Heart left ventricle (tissue), 16 donors: ENCODE measurements at regions not wholly inside any gene's neighbourhood (a gene's known extent, or its start where the extent isn't known, plus 50 kb on each side); places are given as distances from the start of the nearest gene placed in this dataset.

Experiments
- ATAC-seq, 4 donors: fragments of 200-7000 bp; cut with Tn5 transposase; one replicate each; pipeline ENCODE4 v1.9.1; 2020 to 2022; ENCODE audit warnings: moderate library complexity in 4 of 4, mild to moderate bottlenecking in 3 of 4, moderate number of reproducible peaks in 1 of 4
- DNase-seq, 5 donors: peaks; one replicate each; pipeline ENCODE4 v3.0.0-alpha.2; 2020
- H3K27ac ChIP-seq, 12 donors: fragments of 200-600 bp; sonication (generic) in 4 of 12; one replicate each; pipeline versions ENCODE4 v1.5.0 to v1.8.0; 2016 to 2022; ENCODE audit warnings: mild to moderate bottlenecking in 2 of 12
- H3K27me3 ChIP-seq, 9 donors: fragments of 200-600 bp; sonication (generic) in 2 of 9; one replicate each; pipeline versions ENCODE4 v1.5.1 to v1.8.0; 2016 to 2022; ENCODE audit warnings: mild to moderate bottlenecking in 3 of 9
- H3K36me3 ChIP-seq, 9 donors: fragments of 200-600 bp; sonication (generic) in 2 of 9; one replicate each; pipeline versions ENCODE4 v1.5.0 to v1.8.0; 2018 to 2022; ENCODE audit warnings: mild to moderate bottlenecking in 2 of 9
- H3K4me1 ChIP-seq, 12 donors: fragments of 200-600 bp; sonication (generic) in 4 of 12; one replicate each; pipeline versions ENCODE4 v1.5.0 to v1.8.0; 2016 to 2022; ENCODE audit warnings: mild to moderate bottlenecking in 3 of 12
- H3K4me3 ChIP-seq, 12 donors: fragments of 200-600 bp; sonication (generic) in 4 of 12; one replicate each; pipeline versions ENCODE4 v1.5.0 to v1.8.0; 2017 to 2022; ENCODE audit warnings: mild to moderate bottlenecking in 9 of 12, moderate library complexity in 4 of 12
- H3K9me3 ChIP-seq, 12 donors: fragments of 200-600 bp; sonication (generic) in 4 of 12; one replicate each; pipeline versions ENCODE4 v1.5.0 to v1.8.0; 2016 to 2022; ENCODE audit warnings: mild to moderate bottlenecking in 1 of 12
- POLR2A ChIP-seq, 2 donors: fragments of 450-650 bp; IDR thresholded peaks; one replicate each; pipeline ENCODE4 v1.6.1; 2017; ENCODE audit warnings: antibody characterized with exemption in 2 of 2, mild to moderate bottlenecking in 2 of 2, moderate library complexity in 2 of 2
- WGBS, 4 donors: extraction: QIAGEN DNeasy Blood & Tissue Kit in 2 of 4; methylation state at CpG; one replicate each; pipeline versions ENCODE4 v1.1.5 to v1.1.7; 2013 to 2018; 5-methylcytosine and 5-hydroxymethylcytosine counted together
- intact Hi-C, 10 donors: fragments of 100-400 bp; cut with DNase I; formaldehyde crosslinking; loops; one replicate each; pipeline versions ENCODE4 v1.11.1 to v1.14.2; 2022
- TF ChIP-seq, protein P1 (sequence below), 12 donors: fragments of 200-600 bp; sonication (generic) in 4 of 12; IDR thresholded peaks; one replicate each; pipeline versions ENCODE4 v1.5.0 to v1.8.0; 2018 to 2022; ENCODE audit warnings: antibody characterized with exemption in 12 of 12, mild to moderate bottlenecking in 5 of 12
- donor health status: ischemic (EF 13 %, LVEDD 7.1; RV severe dilation, severe dysfunction).
- donor health status: healthy with polysubstance abuse.
- donor health status: DM: no; HTN: yes; CAD: no.
- donor health status: DM: no; HTN: no; CAD: no.
- donor health status: ischemic (EF 25% LVEDD 6.9; RV normal size, moderate dysfunction).
- donor health status: ischemic (EF 25% LVEDD 5.7; RV mildly dilated, moderate dysfunction).
- donor health status: healthy.
- donor health status: DM: yes; HTN: yes; CAD: no.
- donor health status: ischemic (EF 35%, LVEDD 5.7; RV mildly dilated, moderate dysfunction).
- donor health status: nonischemic (EF 11% LVEDD 7.7; RV severe dilation, severe dysfunction).
- donor health status: DM: yes; HTN: yes; CAD: no.
- donor health status: PGD.
- donor health status: ischemic (EF 29% LVEDD 5.4; RV normal size, mild dysfunction).
- donor health status: nonischemic (EF 23%, LVEDD 6.1; RV moderate dilation, normal function).

DNA sequence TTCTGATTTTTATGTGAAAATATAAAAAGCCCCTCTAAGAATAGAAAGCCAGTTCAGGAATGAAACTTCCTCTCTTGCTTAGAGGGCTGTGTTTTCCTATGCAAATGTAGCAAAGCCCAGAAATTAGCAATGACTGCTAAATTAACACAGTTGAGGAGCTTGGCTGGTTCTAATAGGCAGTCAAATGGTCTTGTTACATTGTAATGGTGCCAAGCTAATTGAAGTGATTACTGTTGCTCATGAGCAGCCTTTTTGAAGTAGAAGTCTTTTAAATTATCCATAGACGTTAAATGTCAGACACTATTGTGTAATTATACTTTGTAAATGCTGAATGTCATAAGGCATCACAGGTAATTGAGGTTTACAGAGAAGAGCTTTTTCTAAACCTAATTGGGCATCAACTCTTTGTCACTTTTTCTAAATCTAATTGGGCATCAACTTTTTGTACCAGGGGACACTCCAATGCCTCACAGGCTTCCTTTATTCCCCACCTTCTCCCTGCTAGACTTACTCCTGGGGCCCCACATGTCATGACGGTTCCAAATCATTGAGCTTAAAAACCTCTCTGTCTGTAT, 229.1 kb downstream of the PSAT1 start:
- ATAC-seq: no peak
- intact Hi-C loops: no loop called here

DNA sequence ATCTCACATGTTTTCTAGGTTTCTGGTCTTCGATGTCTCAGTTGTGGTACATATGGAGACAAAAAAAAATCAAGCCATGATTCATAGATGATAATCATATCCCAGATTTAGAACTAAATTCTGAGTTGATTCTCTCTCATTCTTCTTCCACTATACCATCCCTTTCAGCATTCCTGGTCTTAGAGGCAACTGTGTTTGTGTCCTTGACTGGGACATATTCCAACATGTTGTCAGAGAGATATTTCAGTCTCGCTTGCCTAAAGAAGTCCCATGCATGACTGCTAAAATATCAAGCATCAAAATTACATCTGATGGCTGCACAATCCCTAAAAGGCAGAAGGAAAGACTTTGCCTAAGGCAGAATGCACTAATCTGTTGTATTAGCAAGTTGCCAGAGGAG, 236.6 kb downstream of the PSAT1 start:
- no peak overlapping the region for H3K4me3 ChIP-seq
- TF ChIP-seq, protein P1, sequence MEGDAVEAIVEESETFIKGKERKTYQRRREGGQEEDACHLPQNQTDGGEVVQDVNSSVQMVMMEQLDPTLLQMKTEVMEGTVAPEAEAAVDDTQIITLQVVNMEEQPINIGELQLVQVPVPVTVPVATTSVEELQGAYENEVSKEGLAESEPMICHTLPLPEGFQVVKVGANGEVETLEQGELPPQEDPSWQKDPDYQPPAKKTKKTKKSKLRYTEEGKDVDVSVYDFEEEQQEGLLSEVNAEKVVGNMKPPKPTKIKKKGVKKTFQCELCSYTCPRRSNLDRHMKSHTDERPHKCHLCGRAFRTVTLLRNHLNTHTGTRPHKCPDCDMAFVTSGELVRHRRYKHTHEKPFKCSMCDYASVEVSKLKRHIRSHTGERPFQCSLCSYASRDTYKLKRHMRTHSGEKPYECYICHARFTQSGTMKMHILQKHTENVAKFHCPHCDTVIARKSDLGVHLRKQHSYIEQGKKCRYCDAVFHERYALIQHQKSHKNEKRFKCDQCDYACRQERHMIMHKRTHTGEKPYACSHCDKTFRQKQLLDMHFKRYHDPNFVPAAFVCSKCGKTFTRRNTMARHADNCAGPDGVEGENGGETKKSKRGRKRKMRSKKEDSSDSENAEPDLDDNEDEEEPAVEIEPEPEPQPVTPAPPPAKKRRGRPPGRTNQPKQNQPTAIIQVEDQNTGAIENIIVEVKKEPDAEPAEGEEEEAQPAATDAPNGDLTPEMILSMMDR (IDR thresholded peaks at IDR 0.05): no peak
- TF ChIP-seq POLR2A (IDR thresholded peaks at IDR 0.05): no peak
- H3K27me3 ChIP-seq: no peaks in the 10 kb centered on the region
- no peaks in the 10 kb centered on the region for H3K36me3 ChIP-seq
- H3K4me1 ChIP-seq: no peaks in the 10 kb centered on the region
- no peak overlapping the region for H3K27ac ChIP-seq
- intact Hi-C loops: no loop called here
- 42 to 54% (median 49%) methylated on average over 2 of the region's 2 CpGs for WGBS, 4 donors
- DNase-seq (no peak), ATAC-seq (no peak)
- no peaks in the 10 kb centered on the region for H3K9me3 ChIP-seq

More for the DNA sequence above, 229.1 kb downstream of the PSAT1 start:
- Histone ChIP-seq H3K27me3 (no peaks in the 10 kb centered on the region), H3K27ac (no peak overlapping the region), H3K9me3 (peaks cover 0 to 29% (median 9%) of the 10 kb centered on the region in 12 donors), H3K36me3 (no peaks in the 10 kb centered on the region), H3K4me1 (no peaks in the 10 kb centered on the region), H3K4me3 (no peak overlapping the region)
- no peak for TF ChIP-seq POLR2A (IDR thresholded peaks at IDR 0.05)
- TF ChIP-seq, protein P1 (IDR thresholded peaks at IDR 0.05): no peak
- no peak for DNase-seq
- WGBS, 4 donors: 79 to 88% (median 85%) methylated on average over 2 of the region's 2 CpGs

DNA sequence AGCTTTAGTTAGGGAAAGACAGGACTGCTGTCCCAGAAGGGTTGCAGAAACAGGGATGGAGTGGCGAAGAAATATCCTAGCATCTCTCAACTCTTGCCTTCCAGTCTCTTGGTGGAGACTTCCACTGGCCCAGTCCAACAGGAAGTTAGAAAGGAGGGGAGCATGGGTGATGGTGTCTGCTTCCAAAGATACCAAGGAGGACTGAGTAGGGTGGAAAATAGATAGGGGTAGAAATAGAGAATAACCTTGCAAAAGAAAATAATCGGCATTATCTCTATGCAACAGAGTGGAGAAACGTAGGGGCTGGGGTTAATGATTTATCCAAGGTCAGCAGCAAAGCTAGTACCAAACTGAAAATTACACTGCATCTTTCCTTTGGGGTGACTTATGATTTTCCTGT, 242.3 kb downstream of the PSAT1 start:
- Histone ChIP-seq H3K27me3 (no peaks in the 10 kb centered on the region), H3K9me3 (no peaks in the 10 kb centered on the region), H3K36me3 (no peaks in the 10 kb centered on the region), H3K4me3 (no peak overlapping the region), H3K4me1 (no peaks in the 10 kb centered on the region), H3K27ac (no peak overlapping the region)
- ATAC-seq (no peak), DNase-seq (no peak)
- WGBS, 4 donors: 78 to 86% (median 80%) methylated on average over 3 of the region's 3 CpGs
- TF ChIP-seq, protein P1 (IDR thresholded peaks at IDR 0.05): no peak
- no peak for TF ChIP-seq POLR2A (IDR thresholded peaks at IDR 0.05)
- intact Hi-C loops: no loop called here

DNA sequence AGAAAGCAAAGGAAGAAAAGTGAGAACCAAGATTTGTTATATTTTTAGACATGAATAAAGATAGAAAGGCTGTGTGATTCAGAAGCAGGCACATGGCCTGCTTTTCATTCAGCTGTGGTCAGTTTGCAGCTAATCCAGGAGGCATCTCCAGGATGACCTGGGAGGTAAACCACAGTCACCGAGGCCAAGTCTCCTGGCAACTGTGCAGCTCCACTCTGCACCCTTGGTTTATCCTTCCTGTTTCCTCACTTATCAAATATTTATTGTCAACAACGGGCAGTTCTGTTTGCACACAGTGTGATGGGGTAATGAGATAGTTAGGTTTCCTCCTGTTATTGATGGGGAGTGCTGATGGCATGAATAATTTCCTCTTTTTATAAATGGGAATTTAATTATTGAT, 243.0 kb downstream of the PSAT1 start:
- Histone ChIP-seq H3K36me3 (no peaks in the 10 kb centered on the region), H3K4me3 (no peak overlapping the region), H3K27ac (no peak overlapping the region), H3K9me3 (no peaks in the 10 kb centered on the region), H3K27me3 (no peaks in the 10 kb centered on the region), H3K4me1 (no peaks in the 10 kb centered on the region)
- no peak for DNase-seq
- intact Hi-C loops: no loop called here
- WGBS, 4 donors: 30 to 50% (median 40%) methylated on average over 2 of the region's 2 CpGs
- ATAC-seq: no peak
- TF ChIP-seq POLR2A (IDR thresholded peaks at IDR 0.05): no peak
- TF ChIP-seq, protein P1 (IDR thresholded peaks at IDR 0.05): no peak
